Myocyte (in vitro differentiated cells): ENCODE measurements at regions not wholly inside any gene's neighbourhood (a gene's known extent, or its start where the extent isn't known, plus 50 kb on each side); places are given as distances from the start of the nearest gene placed in this dataset.

Experiments
- DNase-seq: peaks from one replicate; pipeline ENCODE4 v3.0.0-alpha.2; 2012; ENCODE audit warnings: low read depth

- DNase-seq = no peak
Measured at GRCh38 chr18:56176751-56177150, 461.6 kb downstream of the TXNL1 start.

- DNase-seq = no peak
Measured at GRCh38 chr18:56175330-56176001, 462.9 kb downstream of the TXNL1 start.

GRCh38 chr18:56173542-56174220 is 464.7 kb downstream of the TXNL1 start:
- DNase-seq = no peak

GRCh38 chr18:56172527-56172926 is 465.9 kb downstream of the TXNL1 start:
- no peak for DNase-seq

GRCh38 chr18:56171848-56172247 is 466.5 kb downstream of the TXNL1 start:
- no peak for DNase-seq

GRCh38 chr18:56168049-56168781 is 470.2 kb downstream of the TXNL1 start:
- peak; percentile 24 for DNase-seq

GRCh38 chr18:56167366-56167765 is 471.0 kb downstream of the TXNL1 start:
- DNase-seq = no peak

- peak; percentile 12 for DNase-seq
Measured at GRCh38 chr18:56166914-56167313, 471.5 kb downstream of the TXNL1 start.

GRCh38 chr18:56165601-56166355 is 472.6 kb downstream of the TXNL1 start:
- no peak for DNase-seq

GRCh38 chr18:56162311-56163265 is 475.8 kb downstream of the TXNL1 start:
- peak; percentile 35 for DNase-seq

- no peak for DNase-seq
Measured at GRCh38 chr18:56161566-56162260, 476.7 kb downstream of the TXNL1 start.

GRCh38 chr18:56158676-56159075 is 479.7 kb downstream of the TXNL1 start:
- no peak for DNase-seq

GRCh38 chr18:56157541-56157940 is 480.9 kb downstream of the TXNL1 start:
- DNase-seq = no peak

- no peak for DNase-seq
Measured at GRCh38 chr18:56152551-56153310, 485.7 kb downstream of the TXNL1 start.

- peak; percentile 52 for DNase-seq
Measured at GRCh38 chr18:56148373-56148772, 490.0 kb downstream of the TXNL1 start.

- no peak for DNase-seq
Measured at GRCh38 chr18:56146565-56146964, 491.8 kb downstream of the TXNL1 start.

GRCh38 chr18:56142001-56142400 is 496.4 kb downstream of the TXNL1 start:
- no peak for DNase-seq

- DNase-seq = peak; percentile 11
Measured at GRCh38 chr18:56139792-56140254, 498.6 kb downstream of the TXNL1 start.

GRCh38 chr18:56139372-56139771 is 499.0 kb downstream of the TXNL1 start:
- no peak for DNase-seq
